ENCODE measurements at regions not wholly inside any gene's neighbourhood (a gene's known extent, or its start where the extent isn't known, plus 50 kb on each side); places are given as distances from the start of the nearest gene placed in this dataset.
"Not testable (repeated sequence)": the region's sequence is repeated elsewhere in the genome, so short reads cannot be mapped to it uniquely, and the experiment has no call there.

DNA sequence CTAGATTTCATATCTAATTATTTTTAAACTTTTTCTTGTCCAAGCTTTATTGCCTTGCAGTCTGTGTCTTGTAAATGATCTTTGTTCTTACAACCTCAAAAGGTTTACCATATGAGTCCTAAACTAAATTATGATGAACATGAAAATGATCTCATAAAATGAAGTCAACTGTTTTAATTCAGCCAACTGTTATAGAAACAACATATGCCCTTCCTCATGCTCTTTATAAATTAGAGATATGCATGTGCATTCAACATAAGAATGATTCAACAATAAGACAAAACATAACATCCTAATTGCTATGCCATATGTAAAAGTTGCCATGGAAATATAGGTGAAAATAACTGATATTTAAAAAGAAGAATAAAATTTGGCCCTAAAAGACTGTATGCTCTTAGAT, 774.4 kb downstream of the LUZP2 start:
- Histone ChIP-seq H3K4me3 (no peak overlapping the region), H3K9me3 (no peaks in the 10 kb centered on the region), H3K36me3 (no peaks in the 10 kb centered on the region), H3K27me3 (no peaks in the 10 kb centered on the region), H3K4me1 (no peaks in the 10 kb centered on the region), H3K27ac (no peak overlapping the region)
- TF ChIP-seq EP300 (IDR thresholded peaks at IDR 0.05), result no peak
- no peak for TF ChIP-seq CTCF (IDR thresholded peaks at IDR 0.05)
- no peak for TF ChIP-seq POLR2A (IDR thresholded peaks at IDR 0.05)
- no peak for TF ChIP-seq POLR2AphosphoS5 (IDR thresholded peaks at IDR 0.05)
- ATAC-seq (ENCODE audit: low FRiP score in 2 of 2), result no peak
- DNase-seq, result no peak

GRCh38 chr11:25272214-25272613, 775.4 kb downstream of the LUZP2 start:
- no peak for DNase-seq
- no peaks in the 10 kb centered on the region for H3K27me3 ChIP-seq
- H3K4me3 ChIP-seq, result no peak overlapping the region
- no peaks in the 10 kb centered on the region for H3K4me1 ChIP-seq
- no peaks in the 10 kb centered on the region for H3K36me3 ChIP-seq
- ATAC-seq (ENCODE audit: low FRiP score in 2 of 2), result no peak
- no peaks in the 10 kb centered on the region for H3K9me3 ChIP-seq
- no peak overlapping the region for H3K27ac ChIP-seq
- TF ChIP-seq POLR2A (IDR thresholded peaks at IDR 0.05), result no peak
- TF ChIP-seq EP300 (IDR thresholded peaks at IDR 0.05), result no peak
- no peak for TF ChIP-seq CTCF (IDR thresholded peaks at IDR 0.05)
- TF ChIP-seq POLR2AphosphoS5 (IDR thresholded peaks at IDR 0.05), result no peak

GRCh38 chr11:25280821-25281220, 784.0 kb downstream of the LUZP2 start:
- not testable (repeated sequence) for H3K36me3 ChIP-seq; H3K4me3 ChIP-seq; H3K4me1 ChIP-seq; ATAC-seq (ENCODE audit: low FRiP score in 2 of 2); H3K27me3 ChIP-seq; H3K27ac ChIP-seq; H3K9me3 ChIP-seq
- 77 to 79% methylated on average over 7 of the region's 7 CpGs for WGBS, 2 donors
- DNase-seq, result peak in 1 of 2 donors; percentile 2

DNA sequence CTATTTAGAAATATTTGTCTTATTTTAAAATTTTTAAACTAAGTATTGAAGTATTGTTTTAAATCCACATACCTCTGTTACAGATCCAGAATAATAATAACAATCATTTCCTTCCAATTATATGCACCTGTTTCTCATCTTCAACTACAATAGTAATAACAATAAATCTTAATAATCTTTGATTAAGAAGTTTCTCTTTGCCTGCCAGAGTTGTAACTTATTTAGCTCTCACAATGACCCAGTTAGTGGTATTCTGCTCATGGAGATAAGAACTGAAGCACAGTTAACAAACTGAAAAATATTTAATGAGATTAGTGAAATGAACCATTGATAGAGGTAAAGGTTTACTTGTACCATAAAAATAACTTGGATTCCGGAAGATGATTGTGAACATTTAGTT, 796.3 kb downstream of the LUZP2 start:
- Histone ChIP-seq H3K27ac (no peak overlapping the region), H3K4me3 (no peak overlapping the region), H3K9me3 (no peaks in the 10 kb centered on the region), H3K27me3 (no peaks in the 10 kb centered on the region), H3K36me3 (no peaks in the 10 kb centered on the region), H3K4me1 (no peaks in the 10 kb centered on the region)
- 72 to 79% methylated on average over 1 of the region's 1 CpG for WGBS, 2 donors
- no peak for TF ChIP-seq EP300 (IDR thresholded peaks at IDR 0.05)
- no peak for TF ChIP-seq CTCF (IDR thresholded peaks at IDR 0.05)
- no peak for TF ChIP-seq POLR2AphosphoS5 (IDR thresholded peaks at IDR 0.05)
- TF ChIP-seq POLR2A (IDR thresholded peaks at IDR 0.05), result no peak
- DNase-seq, result no peak
- ATAC-seq (ENCODE audit: low FRiP score in 2 of 2), result no peak

DNA sequence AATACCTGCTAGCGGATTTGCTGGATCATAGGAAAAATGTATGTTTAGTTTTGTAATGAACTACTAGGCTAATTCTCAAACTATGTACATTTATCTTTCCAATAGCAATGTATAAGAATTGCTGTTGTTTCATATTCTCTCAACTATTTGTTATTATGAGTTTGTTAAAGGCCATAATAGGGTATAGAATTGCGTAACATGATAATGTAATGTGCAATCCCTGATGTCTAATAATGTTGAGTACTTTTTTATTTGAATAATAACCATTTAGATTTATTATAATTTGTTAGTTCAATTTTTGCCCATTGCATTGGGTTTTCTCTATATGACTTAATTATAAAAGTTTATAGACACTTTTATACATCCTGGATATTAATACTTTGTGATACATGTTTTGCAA, 801.6 kb downstream of the LUZP2 start:
- Histone ChIP-seq H3K27me3 (no peaks in the 10 kb centered on the region), H3K27ac (no peak overlapping the region), H3K9me3 (no peaks in the 10 kb centered on the region), H3K4me1 (no peaks in the 10 kb centered on the region), H3K36me3 (no peaks in the 10 kb centered on the region), H3K4me3 (no peak overlapping the region)
- DNase-seq, result no peak
- no peak for TF ChIP-seq POLR2AphosphoS5 (IDR thresholded peaks at IDR 0.05)
- TF ChIP-seq POLR2A (IDR thresholded peaks at IDR 0.05), result no peak
- TF ChIP-seq EP300 (IDR thresholded peaks at IDR 0.05), result no peak
- TF ChIP-seq CTCF (IDR thresholded peaks at IDR 0.05), result no peak
- 89 to 90% methylated on average over 2 of the region's 2 CpGs for WGBS, 2 donors
- ATAC-seq (ENCODE audit: low FRiP score in 2 of 2), result no peak

Data from upper lobe of left lung (tissue), 6 donors.